NCI-H2171 (cell line): ENCODE measurements at regions not wholly inside any gene's neighbourhood (a gene's known extent, or its start where the extent isn't known, plus 50 kb on each side); places are given as distances from the start of the nearest gene placed in this dataset.
"Not testable (repeated sequence)": the region's sequence is repeated elsewhere in the genome, so short reads cannot be mapped to it uniquely, and the experiment has no call there.

Experiments
- DNase-seq: peaks from one replicate; lab custom pipeline; 2025; lab: John Stamatoyannopoulos, UW

DNA sequence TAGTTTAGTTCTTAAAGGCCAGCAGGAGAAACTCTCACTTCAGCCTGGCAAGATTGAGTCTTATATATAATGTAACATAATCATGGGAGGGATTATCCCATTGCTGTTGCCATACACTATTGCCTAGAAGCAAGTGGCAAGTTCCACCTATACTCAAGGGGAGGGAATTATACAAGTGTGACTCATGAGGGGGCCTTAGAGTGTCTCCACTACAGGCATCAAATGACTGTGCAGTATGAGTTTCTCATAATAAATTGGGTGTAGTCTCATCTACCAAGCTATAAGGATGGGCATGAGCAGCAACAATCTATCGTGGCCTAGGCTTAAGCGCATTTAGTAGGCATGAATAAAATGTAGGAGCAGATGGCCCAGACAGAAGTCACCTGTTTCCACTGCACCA is 89.1 kb upstream of the C1GALT1C1 start:
- no peak for DNase-seq

GRCh38 chrX:120702337-120702736 is 72.5 kb upstream of the C1GALT1C1 start:
- DNase-seq: not testable (repeated sequence)

DNA sequence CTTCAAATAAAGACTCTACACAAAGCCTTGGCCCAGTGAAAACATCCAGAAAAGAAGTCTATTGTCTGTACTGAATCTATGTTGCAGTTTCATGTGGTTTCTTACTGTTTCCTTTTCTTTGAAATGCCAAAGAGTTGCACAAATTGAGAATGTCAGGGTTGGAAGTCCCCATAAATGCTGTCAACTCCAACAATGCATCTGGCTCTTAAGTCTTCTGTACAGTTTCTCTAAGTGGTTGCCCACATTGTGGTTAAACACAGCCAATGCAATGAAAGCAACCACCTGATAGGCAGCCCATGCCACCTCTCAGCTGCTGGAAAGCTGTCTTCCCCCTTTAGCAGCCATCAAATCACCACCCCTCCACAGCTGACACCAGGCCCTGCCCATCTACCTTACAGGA is 67.2 kb upstream of the C1GALT1C1 start:
- DNase-seq: no peak

- no peak for DNase-seq
These were observed 62.5 kb upstream of the C1GALT1C1 start for GRCh38 chrX:120692319-120692718.

- no peak for DNase-seq
These were observed 61.1 kb upstream of the C1GALT1C1 start for GRCh38 chrX:120690941-120691340.

DNA sequence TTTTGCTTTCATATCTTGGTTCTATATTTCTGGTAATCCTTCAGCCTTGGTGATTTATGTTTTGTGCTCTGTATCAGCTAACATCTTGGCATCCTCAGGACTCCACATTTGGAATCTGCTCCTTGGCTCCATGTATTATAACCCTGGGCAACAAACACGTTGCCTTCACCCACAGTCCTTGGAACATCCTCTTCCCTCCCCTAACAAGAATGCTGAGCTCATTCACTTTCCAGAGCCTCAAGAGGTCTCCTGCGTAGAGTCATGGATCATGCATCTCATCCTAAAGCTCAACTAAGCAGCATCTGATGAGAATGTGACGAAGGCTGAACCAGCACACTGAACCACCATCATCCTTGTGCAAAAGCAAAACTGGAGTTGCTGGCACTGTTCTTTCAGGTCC is 60.5 kb upstream of the C1GALT1C1 start:
- no peak for DNase-seq

- no peak for DNase-seq
These were observed 50.2 kb upstream of the C1GALT1C1 start for GRCh38 chrX:120680090-120680489.
